Lower leg skin (tissue), 3 donors: ENCODE measurements at regions not wholly inside any gene's neighbourhood (a gene's known extent, or its start where the extent isn't known, plus 50 kb on each side); places are given as distances from the start of the nearest gene placed in this dataset.

Experiments
- CTCF ChIP-seq, 3 donors: fragments of 450-650 bp; IDR thresholded peaks; one replicate each; pipeline ENCODE4 v1.5.1; 2016; ENCODE audit warnings: antibody characterized with exemption in 3 of 3, mild to moderate bottlenecking in 3 of 3, moderate library complexity in 2 of 3
- POLR2A ChIP-seq, 2 donors: fragments of 450-650 bp; IDR thresholded peaks; one replicate each; pipeline ENCODE4 v1.6.1; 2016 to 2017; ENCODE audit warnings: antibody characterized with exemption in 2 of 2, mild to moderate bottlenecking in 1 of 2, moderate library complexity in 1 of 2

DNA sequence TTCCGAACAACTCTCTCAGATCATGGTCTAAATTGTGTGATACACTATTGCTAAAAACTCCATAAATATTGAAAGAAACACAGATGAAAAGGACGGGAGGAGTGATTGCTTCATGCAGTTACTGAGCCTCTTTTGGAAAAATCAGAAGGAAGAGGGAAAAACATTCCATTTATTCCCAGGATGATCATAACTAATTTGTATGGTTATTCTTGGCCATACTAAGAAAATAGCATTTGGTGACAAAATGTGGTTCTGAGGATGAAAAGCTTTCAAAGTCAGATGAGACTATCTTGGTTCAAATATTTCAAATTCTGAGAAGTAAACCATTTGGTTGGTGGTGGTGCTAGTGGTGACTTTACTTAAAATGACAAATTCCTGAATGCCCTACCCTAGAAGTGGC is 305.4 kb upstream of the LDB2 start:
- TF ChIP-seq CTCF (IDR thresholded peaks at IDR 0.05) (no peak), POLR2A (IDR thresholded peaks at IDR 0.05) (no peak)
